ENCODE measurements at regions not wholly inside any gene's neighbourhood (a gene's known extent, or its start where the extent isn't known, plus 50 kb on each side); places are given as distances from the start of the nearest gene placed in this dataset.
"Not testable (repeated sequence)": the region's sequence is repeated elsewhere in the genome, so short reads cannot be mapped to it uniquely, and the experiment has no call there.

- no peak for DNase-seq (ENCODE audit: low read depth in 3 of 3, low spot score in 1 of 3)
Measured at GRCh38 chr18:60020107-60020925, 120.5 kb downstream of the PMAIP1 start.

- no peak for DNase-seq (ENCODE audit: low read depth in 3 of 3, low spot score in 1 of 3)
Measured at GRCh38 chr18:60019463-60019840, 119.7 kb downstream of the PMAIP1 start.

DNA sequence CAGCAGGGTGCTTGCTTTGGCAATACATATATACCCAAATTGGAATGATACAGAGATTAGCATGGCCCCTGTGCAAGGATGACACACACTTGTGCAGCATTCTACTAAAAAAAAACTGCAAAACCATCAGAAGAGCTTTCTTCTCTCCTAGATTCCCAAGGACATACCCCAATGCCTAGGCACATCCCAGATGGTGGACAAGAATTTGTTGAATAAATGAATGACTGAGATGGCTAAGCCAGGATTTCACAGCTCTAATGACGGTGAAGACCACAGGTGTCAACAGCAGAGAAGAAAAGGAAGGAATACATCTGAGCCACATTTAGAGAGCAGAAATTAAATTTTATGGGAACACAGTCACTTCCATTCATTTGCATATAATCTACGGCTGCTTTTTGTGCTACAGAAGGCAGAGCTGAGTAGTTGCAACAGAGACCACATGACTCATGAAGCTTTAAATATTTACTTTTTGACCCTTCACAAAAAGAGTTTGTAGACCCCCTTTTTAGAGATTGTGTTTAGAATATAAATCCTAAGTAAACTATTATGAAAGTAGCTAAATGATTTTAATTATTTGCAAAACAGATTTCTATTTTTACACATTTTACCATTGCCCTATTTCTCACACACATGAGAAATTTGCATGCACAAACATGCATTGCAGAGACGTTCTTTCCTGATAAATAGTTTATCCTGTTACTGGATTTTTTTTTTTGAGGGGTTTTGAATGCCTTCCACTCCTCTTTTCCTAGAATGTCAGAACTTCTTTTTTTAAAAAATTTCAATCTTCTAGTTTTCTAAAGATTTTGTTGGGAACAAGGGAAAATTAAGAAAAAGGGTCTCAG, 119.0 kb downstream of the PMAIP1 start:
- DNase-seq (ENCODE audit: low read depth in 3 of 3, low spot score in 1 of 3), result no peak

- DNase-seq (ENCODE audit: low read depth in 3 of 3, low spot score in 1 of 3), result not testable (repeated sequence)
Measured at GRCh38 chr18:60018134-60018533, 118.3 kb downstream of the PMAIP1 start.

DNA sequence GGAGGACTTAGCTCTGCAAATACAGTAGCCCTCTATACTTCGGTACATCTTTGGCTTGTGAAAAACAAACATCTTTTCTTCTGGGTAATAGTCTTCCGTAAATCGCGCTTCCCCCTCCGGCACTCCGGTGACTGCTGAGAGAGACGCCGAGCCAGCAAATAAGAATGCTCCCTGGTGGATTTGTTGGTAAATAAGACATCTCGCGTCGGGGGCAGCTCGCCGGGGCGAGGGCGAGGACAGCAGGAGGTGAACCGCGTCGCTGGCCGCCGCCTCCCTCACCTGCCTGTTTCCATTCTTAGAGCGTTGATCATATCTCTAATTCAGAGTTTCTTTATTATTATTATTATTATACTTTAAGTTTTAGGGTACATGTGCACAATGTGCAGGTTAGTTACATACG, 117.6 kb downstream of the PMAIP1 start:
- DNase-seq (ENCODE audit: low read depth in 3 of 3, low spot score in 1 of 3), result no peak

GRCh38 chr18:60015826-60016225, 116.0 kb downstream of the PMAIP1 start:
- DNase-seq (ENCODE audit: low read depth in 3 of 3, low spot score in 1 of 3), result not testable (repeated sequence)

- DNase-seq (ENCODE audit: low read depth in 3 of 3, low spot score in 1 of 3), result not testable (repeated sequence)
Measured at GRCh38 chr18:60013148-60013547, 113.4 kb downstream of the PMAIP1 start.

GRCh38 chr18:60010984-60011383, 111.2 kb downstream of the PMAIP1 start:
- DNase-seq (ENCODE audit: low read depth in 3 of 3, low spot score in 1 of 3), result no peak

- DNase-seq (ENCODE audit: low read depth in 3 of 3, low spot score in 1 of 3), result no peak
Measured at GRCh38 chr18:60010513-60010912, 110.7 kb downstream of the PMAIP1 start.

DNA sequence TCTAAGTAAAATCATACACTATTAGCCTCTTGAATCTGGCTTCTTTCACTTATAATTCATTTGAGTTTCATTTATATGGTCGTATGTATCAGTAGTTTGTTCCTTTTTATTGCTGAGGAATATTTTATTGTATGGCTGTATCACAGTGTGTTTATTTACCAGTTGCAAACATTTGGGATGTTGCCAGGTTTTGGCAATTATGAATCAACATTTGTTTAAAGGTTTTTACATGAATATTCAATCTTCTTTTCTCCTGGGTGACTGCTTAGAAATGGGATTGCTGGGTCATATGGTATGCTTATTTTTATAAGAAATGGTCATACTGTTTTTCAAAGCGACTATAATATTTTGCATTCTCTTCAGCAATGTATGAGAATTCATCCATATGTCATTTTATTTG, 107.9 kb downstream of the PMAIP1 start:
- no peak for DNase-seq (ENCODE audit: low read depth in 3 of 3, low spot score in 1 of 3)

GRCh38 chr18:60003610-60004185, 103.9 kb downstream of the PMAIP1 start:
- no peak for DNase-seq (ENCODE audit: low read depth in 3 of 3, low spot score in 1 of 3)

DNA sequence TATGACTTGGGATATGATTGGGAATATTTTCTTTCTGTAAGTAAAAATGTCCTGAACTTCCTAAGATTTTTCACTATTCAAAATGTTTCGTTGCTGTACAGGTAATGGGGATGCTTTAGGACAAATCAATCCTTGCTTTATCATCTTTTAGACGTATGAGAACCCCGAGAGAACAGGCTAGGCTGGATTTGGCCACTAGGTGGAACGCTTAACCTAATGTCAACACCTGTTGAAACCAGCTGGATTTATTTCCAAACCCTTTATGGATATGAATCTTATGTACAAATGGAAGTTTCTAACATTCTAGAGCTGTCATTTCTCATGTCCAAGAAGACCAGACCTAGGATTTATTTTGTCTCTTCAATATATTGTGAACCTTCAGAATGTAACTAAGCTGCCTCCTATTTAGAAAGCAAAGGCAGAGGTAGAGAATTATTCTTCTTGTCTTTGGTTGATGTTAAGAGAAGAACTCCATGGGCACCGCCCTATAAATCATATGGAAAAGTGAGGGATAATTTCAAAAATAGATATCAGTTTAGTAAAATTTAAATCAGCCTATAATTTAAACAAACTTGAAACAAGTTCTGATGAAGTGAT, 96.7 kb downstream of the PMAIP1 start:
- DNase-seq (ENCODE audit: low read depth in 3 of 3, low spot score in 1 of 3), result no peak

DNA sequence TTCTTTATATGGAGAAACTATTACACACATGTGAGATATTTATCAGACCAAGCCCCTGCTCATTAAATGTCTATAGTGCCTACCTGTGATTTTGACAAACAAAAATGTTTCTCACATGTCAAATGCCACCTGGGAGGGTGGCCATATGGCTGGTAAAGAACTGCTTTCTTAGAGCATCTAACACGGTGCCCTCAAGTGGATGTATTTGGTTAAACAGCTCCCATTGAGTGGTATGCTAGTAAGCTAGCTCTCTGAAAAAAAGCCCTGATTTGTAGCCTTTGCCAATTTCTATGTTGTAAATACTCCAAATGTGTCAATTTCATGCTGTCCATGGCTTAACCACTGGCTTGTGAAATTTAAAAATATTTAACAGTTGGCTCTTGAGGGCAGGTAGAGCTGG, 94.6 kb downstream of the PMAIP1 start:
- no peak for DNase-seq (ENCODE audit: low read depth in 3 of 3, low spot score in 1 of 3)

DNA sequence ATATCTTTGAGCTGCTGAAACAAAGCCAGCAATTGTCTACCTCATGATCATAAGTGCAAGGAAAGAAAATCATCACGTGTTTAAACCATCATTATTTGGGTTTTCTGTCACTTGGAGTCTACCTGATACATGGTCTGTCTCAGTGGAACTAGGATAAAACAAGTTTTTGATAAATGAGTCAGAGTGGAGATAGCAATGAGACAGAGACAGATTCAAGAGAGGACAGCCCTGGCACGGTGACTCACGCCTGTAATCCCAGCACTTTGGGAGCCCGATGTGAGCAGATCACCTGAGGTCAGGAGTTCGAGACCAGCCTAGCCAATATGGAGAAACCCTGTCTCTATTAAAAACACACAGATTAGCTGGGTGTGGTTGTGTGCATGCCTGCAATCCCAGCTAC, 93.8 kb downstream of the PMAIP1 start:
- DNase-seq (ENCODE audit: low read depth in 3 of 3, low spot score in 1 of 3), result no peak

- no peak for DNase-seq (ENCODE audit: low read depth in 3 of 3, low spot score in 1 of 3)
Measured at GRCh38 chr18:59990121-59990823, 90.5 kb downstream of the PMAIP1 start.

GRCh38 chr18:59988098-59988706, 88.4 kb downstream of the PMAIP1 start:
- DNase-seq (ENCODE audit: low read depth in 3 of 3, low spot score in 1 of 3), result peak in 1 of 3 donors; percentile 23

DNA sequence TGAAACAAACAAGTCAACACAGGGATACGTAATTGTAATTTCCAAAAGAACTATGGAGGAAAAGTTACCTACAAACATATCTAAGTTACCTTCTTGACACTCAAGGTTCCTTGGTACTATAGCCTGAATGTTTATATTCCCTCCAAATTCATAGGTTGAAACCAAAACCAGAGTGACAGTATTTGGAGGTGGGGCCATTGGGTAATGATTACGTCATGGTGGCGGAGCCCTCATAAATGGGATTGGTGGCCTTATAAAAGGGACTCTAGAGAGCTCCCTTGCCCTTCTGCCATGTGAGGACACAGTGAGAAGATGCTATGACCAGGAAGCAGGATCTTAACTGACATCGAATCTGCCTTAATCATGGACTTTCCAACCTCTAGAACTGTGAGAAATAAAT, 87.3 kb downstream of the PMAIP1 start:
- no peak for DNase-seq (ENCODE audit: low read depth in 3 of 3, low spot score in 1 of 3)

GRCh38 chr18:59986139-59986538, 86.3 kb downstream of the PMAIP1 start:
- no peak for DNase-seq (ENCODE audit: low read depth in 3 of 3, low spot score in 1 of 3)

DNA sequence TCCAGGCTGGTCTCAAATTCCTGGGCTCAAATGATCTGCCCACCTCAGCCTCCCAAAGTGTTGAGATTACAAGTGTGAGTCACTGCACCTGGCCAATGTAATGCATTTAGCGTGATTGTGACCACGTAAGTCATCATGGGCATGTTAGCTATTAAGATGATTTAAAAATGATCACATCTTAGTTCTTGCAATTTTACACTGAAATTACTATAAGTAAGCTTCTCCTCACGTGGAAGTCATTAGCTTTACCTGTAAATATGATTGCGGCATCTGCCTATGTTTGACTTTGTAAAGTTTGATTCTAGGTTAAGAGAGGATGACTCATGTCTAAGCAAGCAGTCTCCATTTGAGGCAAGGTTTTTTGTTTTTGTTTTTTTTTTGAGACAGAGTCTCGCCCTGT, 85.5 kb downstream of the PMAIP1 start:
- no peak for DNase-seq (ENCODE audit: low read depth in 3 of 3, low spot score in 1 of 3)

DNA sequence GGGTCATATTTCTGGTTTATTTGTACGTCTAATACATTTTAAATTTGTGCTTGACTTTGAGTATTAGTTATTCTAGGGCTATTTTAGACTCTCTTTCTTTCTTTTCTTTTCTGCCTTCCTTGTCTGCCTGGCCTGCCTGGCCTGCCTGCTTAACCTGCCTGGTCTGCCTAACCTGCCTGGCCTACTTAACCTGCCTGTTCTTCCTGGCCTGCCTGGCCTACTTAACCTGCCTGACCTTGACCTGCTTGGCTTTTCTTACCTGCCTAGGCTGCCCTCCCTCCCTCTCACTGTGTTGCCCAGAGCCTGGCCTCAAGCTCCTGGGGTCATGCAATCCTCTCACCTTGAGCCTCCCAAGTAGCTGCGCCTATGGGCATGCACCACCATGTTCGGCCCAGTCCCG, 83.7 kb downstream of the PMAIP1 start:
- no peak for DNase-seq (ENCODE audit: low read depth in 3 of 3, low spot score in 1 of 3)
